ENCODE measurements at regions not wholly inside any gene's neighbourhood (a gene's known extent, or its start where the extent isn't known, plus 50 kb on each side); places are given as distances from the start of the nearest gene placed in this dataset.

DNA sequence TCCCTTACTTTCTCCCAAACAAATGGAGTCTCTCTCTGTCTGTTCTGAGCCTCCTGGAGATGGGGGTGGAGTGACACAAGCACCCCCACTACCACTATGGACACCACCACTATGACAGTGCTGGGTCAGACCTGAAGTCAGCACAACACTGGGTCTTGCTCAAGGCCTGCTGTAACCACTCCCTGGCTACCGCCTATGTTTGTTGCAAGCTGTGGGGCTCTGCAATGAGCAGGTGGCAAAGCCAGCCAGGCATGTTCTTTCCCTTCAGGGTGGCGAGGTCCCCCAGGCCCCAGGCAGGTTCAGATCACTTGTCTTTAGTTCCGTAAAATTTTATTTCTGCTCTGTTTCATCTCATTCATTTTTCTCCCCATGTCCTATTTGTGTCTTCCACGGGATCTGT, 349.8 kb downstream of the TMEM121 start:
- H4K20me1 ChIP-seq (ENCODE audit: insufficient read depth, low read length), result no peaks in the 10 kb centered on the region
- ATAC-seq, result no peak
- CTCF ChIA-PET (ENCODE audit: low intra/inter-chr PET ratio, low total read pairs), result no interaction called here
- H2AFZ ChIP-seq (ENCODE audit: low read length), result no peak overlapping the region
- no peak overlapping the region for H3K4me3 ChIP-seq (replicated peaks in 1 of 3; ENCODE audit: insufficient read depth in 1 of 3, low read depth in 2 of 3, low read length in 3 of 3)
- WGBS (ENCODE audit: low lambda C conversion rate), result 5% methylated on average over 4 of the region's 4 CpGs
- H3K4me1 ChIP-seq (ENCODE audit: insufficient read depth, low read length), result no peaks in the 10 kb centered on the region
- no peak for FAIRE-seq
- no peak for DNase-seq (ENCODE audit: low spot score)
- H3K27me3 ChIP-seq (ENCODE audit: control insufficient read depth in 1 of 2, insufficient read depth in 2 of 2, low read length in 2 of 2), result peaks cover 7 to 37% of the 10 kb centered on the region in 2 experiments; a peak in 4 of 5 replicates
- BruUV-seq (replicated peaks), result no TSS peak
- H3K9ac ChIP-seq (ENCODE audit: insufficient read depth, low read depth, low read length), result no peak overlapping the region
- no peaks in the 10 kb centered on the region for H3K9me3 ChIP-seq (ENCODE audit: low read length)
- no peak overlapping the region for H3K27ac ChIP-seq (ENCODE audit: extremely low read length, insufficient read depth, low read length)
- no peak overlapping the region for H3K4me2 ChIP-seq (ENCODE audit: low read depth, low read length)
- H3K79me2 ChIP-seq (ENCODE audit: insufficient read depth, low read length), result no peaks in the 10 kb centered on the region
- intact Hi-C loops (cut with micrococcal nuclease; ENCODE audit: unreplicated experiment), result no loop called here
- POLR2A ChIA-PET, result no interaction called here
- in situ Hi-C loops (cut with HindIII; ENCODE audit: extremely low pct_ligation_motif_present, low pct_unique_long_range_greater_than_20kb), result no loop called here
- H3K36me3 ChIP-seq (replicated peaks in 1 of 2; ENCODE audit: control insufficient read depth in 1 of 2, insufficient read depth in 2 of 2, low read length in 2 of 2), result no peaks in the 10 kb centered on the region
- TF ChIP-seq, protein P1, sequence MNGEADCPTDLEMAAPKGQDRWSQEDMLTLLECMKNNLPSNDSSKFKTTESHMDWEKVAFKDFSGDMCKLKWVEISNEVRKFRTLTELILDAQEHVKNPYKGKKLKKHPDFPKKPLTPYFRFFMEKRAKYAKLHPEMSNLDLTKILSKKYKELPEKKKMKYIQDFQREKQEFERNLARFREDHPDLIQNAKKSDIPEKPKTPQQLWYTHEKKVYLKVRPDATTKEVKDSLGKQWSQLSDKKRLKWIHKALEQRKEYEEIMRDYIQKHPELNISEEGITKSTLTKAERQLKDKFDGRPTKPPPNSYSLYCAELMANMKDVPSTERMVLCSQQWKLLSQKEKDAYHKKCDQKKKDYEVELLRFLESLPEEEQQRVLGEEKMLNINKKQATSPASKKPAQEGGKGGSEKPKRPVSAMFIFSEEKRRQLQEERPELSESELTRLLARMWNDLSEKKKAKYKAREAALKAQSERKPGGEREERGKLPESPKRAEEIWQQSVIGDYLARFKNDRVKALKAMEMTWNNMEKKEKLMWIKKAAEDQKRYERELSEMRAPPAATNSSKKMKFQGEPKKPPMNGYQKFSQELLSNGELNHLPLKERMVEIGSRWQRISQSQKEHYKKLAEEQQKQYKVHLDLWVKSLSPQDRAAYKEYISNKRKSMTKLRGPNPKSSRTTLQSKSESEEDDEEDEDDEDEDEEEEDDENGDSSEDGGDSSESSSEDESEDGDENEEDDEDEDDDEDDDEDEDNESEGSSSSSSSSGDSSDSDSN (CRISPR knock-in tag; IDR thresholded peaks at IDR 0.05), result no peak
- TF ChIP-seq, protein P2, sequence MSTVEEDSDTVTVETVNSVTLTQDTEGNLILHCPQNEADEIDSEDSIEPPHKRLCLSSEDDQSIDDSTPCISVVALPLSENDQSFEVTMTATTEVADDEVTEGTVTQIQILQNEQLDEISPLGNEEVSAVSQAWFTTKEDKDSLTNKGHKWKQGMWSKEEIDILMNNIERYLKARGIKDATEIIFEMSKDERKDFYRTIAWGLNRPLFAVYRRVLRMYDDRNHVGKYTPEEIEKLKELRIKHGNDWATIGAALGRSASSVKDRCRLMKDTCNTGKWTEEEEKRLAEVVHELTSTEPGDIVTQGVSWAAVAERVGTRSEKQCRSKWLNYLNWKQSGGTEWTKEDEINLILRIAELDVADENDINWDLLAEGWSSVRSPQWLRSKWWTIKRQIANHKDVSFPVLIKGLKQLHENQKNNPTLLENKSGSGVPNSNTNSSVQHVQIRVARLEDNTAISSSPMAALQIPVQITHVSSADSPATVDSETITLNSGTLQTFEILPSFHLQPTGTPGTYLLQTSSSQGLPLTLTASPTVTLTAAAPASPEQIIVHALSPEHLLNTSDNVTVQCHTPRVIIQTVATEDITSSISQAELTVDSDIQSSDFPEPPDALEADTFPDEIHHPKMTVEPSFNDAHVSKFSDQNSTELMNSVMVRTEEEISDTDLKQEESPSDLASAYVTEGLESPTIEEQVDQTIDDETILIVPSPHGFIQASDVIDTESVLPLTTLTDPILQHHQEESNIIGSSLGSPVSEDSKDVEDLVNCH (CRISPR knock-in tag; IDR thresholded peaks at IDR 0.05), result no peak
- TF ChIP-seq, protein P3, sequence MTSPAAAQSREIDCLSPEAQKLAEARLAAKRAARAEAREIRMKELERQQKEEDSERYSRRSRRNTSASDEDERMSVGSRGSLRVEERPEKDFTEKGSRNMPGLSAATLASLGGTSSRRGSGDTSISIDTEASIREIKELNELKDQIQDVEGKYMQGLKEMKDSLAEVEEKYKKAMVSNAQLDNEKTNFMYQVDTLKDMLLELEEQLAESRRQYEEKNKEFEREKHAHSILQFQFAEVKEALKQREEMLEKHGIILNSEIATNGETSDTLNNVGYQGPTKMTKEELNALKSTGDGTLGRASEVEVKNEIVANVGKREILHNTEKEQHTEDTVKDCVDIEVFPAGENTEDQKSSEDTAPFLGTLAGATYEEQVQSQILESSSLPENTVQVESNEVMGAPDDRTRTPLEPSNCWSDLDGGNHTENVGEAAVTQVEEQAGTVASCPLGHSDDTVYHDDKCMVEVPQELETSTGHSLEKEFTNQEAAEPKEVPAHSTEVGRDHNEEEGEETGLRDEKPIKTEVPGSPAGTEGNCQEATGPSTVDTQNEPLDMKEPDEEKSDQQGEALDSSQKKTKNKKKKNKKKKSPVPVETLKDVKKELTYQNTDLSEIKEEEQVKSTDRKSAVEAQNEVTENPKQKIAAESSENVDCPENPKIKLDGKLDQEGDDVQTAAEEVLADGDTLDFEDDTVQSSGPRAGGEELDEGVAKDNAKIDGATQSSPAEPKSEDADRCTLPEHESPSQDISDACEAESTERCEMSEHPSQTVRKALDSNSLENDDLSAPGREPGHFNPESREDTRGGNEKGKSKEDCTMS (CRISPR knock-in tag; conservative IDR thresholded peaks at IDR 0.05), result no peak
- no peak for TF ChIP-seq NCOA1 (CRISPR knock-in tag; IDR thresholded peaks at IDR 0.05)
- no peak for TF ChIP-seq ARHGAP35 (CRISPR knock-in tag; IDR thresholded peaks at IDR 0.05; ENCODE audit: borderline replicate concordance)
- TF ChIP-seq, protein P4, sequence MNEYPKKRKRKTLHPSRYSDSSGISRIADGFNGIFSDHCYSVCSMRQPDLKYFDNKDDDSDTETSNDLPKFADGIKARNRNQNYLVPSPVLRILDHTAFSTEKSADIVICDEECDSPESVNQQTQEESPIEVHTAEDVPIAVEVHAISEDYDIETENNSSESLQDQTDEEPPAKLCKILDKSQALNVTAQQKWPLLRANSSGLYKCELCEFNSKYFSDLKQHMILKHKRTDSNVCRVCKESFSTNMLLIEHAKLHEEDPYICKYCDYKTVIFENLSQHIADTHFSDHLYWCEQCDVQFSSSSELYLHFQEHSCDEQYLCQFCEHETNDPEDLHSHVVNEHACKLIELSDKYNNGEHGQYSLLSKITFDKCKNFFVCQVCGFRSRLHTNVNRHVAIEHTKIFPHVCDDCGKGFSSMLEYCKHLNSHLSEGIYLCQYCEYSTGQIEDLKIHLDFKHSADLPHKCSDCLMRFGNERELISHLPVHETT (CRISPR knock-in tag; conservative IDR thresholded peaks at IDR 0.05), result no peak
- no peak for TF ChIP-seq ZNF790 (CRISPR knock-in tag; IDR thresholded peaks at IDR 0.05; ENCODE audit: borderline replicate concordance)
- no peak for TF ChIP-seq MIER2 (CRISPR knock-in tag; IDR thresholded peaks at IDR 0.05)
- no peak for TF ChIP-seq BRCA1 (CRISPR knock-in tag; IDR thresholded peaks at IDR 0.05)
- no peak for TF ChIP-seq FOSL1 (CRISPR knock-in tag; IDR thresholded peaks at IDR 0.05; ENCODE audit: borderline replicate concordance)
- TF ChIP-seq ZNF562 (CRISPR knock-in tag; IDR thresholded peaks at IDR 0.05; ENCODE audit: borderline replicate concordance), result no peak
- TF ChIP-seq, protein P5, sequence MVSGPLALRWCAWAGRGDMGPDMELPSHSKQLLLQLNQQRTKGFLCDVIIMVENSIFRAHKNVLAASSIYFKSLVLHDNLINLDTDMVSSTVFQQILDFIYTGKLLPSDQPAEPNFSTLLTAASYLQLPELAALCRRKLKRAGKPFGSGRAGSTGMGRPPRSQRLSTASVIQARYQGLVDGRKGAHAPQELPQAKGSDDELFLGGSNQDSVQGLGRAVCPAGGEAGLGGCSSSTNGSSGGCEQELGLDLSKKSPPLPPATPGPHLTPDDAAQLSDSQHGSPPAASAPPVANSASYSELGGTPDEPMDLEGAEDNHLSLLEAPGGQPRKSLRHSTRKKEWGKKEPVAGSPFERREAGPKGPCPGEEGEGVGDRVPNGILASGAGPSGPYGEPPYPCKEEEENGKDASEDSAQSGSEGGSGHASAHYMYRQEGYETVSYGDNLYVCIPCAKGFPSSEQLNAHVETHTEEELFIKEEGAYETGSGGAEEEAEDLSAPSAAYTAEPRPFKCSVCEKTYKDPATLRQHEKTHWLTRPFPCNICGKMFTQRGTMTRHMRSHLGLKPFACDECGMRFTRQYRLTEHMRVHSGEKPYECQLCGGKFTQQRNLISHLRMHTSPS (CRISPR knock-in tag; IDR thresholded peaks at IDR 0.05; ENCODE audit: low read depth), result no peak
- no peak for TF ChIP-seq ZSCAN31 (CRISPR knock-in tag; IDR thresholded peaks at IDR 0.05; ENCODE audit: low read depth)
- TF ChIP-seq, protein P6, sequence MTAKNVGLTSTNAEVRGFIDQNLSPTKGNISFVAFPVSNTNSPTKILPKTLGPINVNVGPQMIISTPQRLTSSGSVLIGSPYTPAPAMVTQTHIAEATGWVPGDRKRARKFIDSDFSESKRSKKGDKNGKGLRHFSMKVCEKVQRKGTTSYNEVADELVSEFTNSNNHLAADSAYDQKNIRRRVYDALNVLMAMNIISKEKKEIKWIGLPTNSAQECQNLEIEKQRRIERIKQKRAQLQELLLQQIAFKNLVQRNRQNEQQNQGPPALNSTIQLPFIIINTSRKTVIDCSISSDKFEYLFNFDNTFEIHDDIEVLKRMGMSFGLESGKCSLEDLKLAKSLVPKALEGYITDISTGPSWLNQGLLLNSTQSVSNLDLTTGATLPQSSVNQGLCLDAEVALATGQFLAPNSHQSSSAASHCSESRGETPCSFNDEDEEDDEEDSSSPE (CRISPR knock-in tag; IDR thresholded peaks at IDR 0.05), result no peak

All from HepG2 (cell line).